EH (cell line): ENCODE measurements at regions not wholly inside any gene's neighbourhood (a gene's known extent, or its start where the extent isn't known, plus 50 kb on each side); places are given as distances from the start of the nearest gene placed in this dataset.
"Not testable (repeated sequence)": the region's sequence is repeated elsewhere in the genome, so short reads cannot be mapped to it uniquely, and the experiment has no call there.

Experiments used
- DNase-seq: peaks from one replicate; pipeline ENCODE4 v3.0.0-alpha.2; 2015; ENCODE audit warnings: low read depth

DNA sequence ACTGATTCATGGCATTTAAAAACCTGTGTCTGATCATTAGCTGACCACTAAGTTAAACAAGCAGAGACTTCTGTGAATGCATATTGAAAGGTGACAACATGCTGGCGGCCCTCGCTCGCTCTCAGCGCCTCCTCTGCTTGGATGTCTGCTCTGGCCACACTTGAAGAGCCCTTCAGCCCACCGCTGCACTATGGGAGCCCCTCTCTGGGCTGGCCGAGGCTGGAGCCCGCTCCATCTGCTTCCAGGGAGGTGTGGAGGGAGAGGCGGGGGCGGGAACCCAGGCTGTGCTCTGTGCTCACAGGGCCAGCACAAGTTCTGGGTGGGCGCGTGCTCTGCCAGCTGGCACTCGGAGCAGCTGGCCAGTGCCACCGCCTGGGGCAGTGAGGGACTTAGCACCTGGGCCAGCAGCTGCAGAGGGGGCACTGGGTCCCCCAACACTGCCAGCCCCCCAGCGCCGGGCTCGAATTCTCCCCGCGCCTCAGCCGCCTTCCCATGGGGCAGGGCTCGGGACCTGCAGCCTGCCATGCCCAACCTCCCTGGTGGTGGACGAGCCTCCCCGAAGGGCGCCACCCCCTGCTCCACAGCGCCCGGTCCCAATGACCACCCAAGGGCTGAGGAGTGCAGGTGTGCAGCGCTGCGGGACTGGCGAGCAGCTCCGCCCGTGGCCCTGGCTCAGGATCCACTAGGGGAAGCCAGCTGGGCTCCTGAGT lies 252.4 kb downstream of the ZIC4 start:
- DNase-seq = no peak

DNA sequence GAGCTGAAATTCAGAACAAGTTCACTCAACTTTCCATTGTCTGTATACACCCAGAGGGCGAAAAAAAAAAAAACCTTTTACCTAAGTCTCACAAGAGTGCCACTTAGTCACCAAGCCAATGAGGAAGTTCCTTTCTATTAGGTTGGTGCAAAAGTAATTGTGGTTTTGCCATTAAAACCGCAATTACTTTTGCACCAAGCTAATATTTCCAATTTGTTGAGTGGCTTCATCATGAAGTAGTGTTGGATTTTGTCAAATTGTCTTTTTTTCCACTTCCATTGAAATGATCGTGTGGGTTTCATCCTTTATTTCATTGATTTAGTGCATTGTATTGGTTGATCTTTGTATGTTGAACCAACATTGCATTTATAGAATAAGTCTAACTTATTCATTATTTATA lies 253.9 kb downstream of the ZIC4 start:
- DNase-seq = no peak

DNA sequence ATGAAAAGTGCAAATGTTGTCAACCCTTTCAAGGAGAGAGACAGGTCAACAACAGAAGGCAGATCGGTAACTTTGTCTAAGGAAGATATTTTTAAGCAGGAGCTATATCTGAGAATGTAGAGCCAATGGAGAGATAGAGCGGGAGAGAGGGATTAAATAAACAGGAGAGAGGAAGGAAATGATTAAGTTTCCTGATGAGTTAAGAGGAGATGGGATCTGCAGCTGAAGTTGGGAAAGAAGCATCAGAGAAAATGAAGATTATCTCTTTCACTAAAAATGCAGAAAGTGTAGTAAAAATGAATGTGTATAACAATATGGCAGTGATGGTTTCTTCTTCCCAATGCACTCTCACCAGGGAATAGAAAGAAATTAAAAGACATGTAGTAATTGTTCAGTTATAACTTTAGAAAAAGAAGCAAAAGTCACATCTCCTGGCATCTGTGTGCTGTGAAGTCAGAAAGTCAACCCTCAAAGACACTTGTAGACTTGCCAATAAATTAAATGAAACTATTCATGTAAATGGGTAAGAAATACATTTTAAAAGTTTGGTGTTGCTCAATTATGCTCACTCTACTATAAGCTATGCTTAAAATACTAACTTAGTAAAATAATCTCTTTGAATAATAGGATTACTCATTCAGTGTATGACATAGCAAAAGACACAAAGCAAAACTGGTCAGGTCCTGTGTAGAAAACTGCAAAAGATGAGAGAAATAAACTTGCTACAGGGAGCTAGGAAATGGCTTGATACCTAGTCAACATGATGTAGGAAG lies 264.6 kb downstream of the ZIC4 start:
- DNase-seq = peak; percentile 34

DNA sequence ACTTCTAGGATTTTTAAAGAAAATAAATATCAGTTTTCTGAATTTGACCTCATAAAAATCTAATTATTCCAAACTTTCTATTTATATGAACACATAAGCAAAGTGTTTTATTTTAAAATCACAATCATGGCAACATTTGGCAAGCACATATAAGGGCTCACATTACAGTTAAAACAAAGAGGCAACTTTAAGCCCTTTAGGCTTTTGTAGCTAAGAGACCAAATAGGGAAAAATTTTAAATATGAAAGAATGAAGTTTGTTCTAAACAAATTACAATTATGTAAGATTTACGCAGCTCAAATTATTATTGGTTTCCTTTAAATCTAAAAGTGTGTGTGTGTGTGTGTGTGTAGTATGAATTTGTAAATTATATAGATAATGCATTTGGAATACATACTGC lies 267.0 kb downstream of the ZIC4 start:
- DNase-seq = no peak

DNA sequence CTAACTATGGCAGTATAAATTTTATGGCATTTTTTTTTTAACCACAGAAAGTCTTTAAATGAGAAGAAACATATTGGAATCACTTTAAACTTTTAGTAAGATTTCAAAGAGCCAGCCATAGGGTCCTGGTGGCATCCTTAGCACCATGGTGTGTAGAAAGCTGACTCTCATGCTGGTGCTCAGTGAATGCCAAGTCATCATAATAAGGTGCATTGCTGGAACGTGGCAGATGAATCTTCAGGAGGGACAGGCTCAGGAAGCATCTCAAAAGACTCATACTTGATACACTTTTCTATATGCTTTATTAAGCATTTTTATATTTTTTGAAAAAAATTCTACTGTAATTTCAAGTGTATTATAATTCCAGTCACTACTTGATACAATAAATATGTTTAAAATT lies 274.2 kb downstream of the ZIC4 start:
- no peak for DNase-seq

DNA sequence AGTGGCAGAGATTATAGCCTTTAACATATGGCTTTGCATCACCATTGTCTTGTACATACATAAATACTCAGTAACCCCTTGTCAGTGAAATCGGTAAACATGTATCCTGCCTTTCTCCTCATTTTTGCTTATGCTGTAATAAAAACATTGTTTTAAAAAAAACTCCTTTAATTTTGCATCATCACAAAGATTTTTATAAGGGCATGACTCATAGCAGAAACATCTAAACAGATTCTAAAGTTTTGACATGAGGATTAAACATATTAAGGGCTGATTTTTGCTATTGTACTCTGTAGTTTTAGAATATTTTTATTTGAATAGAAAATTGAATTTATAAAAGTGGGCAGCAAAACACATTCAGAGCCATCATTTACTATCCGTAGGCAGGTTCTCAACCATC lies 275.9 kb downstream of the ZIC4 start:
- DNase-seq = peak; percentile 72

DNA sequence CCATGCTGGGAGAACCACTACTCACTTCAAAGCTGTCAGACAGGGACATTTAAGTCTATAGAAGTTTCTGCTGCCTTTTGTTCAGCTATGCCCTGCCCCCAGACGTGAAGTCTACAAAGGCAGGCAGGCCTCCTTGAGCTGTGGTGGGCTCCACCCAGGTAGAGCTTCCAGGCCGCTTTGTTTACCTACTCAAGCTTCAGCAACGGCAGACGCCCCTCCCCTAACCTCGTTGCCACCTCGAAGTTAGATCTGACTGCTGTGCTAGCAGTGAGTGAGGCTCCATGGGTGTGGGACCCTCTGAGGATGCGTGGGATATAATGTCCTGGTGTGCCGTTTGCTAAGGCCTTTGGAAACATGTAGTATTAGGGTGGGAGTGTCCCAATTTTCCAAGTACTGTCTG lies 276.7 kb downstream of the ZIC4 start:
- DNase-seq = no peak

DNA sequence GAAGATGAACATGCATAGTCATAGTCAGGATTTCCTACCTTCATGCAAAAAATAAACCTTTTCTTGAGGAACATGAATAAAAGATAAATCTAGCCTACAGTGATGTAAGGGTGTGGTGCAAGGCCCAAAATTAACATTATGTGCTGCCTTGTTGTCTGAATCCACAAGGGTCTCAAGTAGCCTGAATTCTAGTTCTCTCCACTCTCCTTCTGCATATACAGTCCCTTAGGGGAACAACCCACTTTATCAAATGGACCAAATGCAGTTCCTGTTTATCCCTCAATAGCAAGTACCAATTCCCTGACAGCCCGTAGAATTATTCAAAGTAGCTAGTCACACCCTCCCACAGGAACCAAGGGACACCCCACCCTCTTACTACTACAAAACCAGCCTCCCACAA lies 284.0 kb downstream of the ZIC4 start:
- DNase-seq = no peak

DNA sequence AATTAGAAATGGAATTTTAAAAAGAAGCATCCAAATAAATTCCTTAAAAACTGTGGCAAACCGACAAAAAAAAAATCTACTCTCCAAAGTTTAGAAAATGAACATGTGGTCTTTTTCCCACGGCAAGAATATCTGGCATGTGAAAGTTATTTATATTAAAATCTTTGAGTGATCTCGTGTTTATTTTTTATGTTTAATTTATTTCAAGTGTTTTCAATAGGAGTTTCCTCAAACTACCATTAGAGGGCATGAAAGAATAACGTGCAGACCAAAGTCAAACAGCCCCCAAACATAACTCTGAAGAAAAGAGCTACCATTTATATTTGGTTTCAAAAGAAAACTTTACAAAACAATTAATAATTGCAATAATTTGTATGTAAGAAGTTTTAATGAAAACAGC lies 286.4 kb downstream of the ZIC4 start:
- peak; percentile 68 for DNase-seq

DNA sequence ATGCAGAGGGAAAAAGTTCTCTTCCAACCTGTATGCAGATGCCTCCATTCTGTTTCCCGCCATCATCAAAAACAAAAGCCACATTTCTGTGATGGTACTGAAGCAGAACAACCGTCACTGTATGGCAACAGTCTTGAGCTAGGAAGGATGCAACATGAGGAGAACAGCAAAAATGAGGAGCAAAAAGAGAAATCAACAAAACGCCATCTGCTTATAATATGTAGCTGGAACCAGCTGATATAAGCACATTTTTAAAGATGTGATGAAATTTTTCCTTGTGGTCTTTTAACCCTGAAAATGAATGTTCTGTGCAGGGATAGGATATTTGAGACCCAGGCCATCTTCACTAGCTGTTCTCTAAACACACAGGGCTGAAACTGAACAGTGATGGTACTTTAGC lies 287.0 kb downstream of the ZIC4 start:
- no peak for DNase-seq

DNA sequence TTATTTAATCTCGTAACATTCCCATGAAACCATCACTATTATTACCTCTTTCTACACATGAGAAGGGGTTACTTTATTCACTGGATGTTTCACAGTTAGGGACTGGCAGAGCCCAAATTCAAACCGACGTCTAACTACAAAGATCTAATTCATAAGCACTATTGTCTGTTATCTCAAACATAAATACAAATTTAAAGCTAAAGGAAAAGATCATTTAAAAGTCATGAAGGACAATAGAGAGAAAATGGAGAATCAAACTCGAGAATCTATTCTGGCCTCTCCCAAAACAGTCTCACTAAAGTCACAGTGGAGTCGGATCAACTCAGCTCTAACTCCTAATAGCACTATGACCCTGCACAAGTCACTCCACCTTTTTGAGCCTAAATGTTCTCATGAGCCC lies 287.7 kb downstream of the ZIC4 start:
- DNase-seq = no peak

DNA sequence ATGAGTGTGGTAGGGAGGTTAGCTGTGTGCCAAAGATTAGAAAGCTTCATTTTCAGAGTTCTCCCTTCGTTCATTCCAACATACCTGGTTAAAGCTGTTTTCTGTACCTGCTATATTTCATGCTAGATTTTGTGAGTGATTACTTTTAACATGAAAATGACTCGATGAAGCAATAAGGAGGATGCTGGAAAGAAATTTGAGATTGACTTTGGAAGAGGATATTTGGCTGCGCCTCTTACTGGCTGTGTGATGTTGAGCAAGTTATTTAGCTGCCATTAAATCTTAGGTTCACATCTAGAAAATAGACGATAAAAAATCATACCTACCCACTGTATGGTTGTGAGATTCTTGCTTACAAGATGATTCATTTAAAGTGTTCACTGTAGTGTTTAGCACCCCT lies 288.7 kb downstream of the ZIC4 start:
- DNase-seq = no peak

DNA sequence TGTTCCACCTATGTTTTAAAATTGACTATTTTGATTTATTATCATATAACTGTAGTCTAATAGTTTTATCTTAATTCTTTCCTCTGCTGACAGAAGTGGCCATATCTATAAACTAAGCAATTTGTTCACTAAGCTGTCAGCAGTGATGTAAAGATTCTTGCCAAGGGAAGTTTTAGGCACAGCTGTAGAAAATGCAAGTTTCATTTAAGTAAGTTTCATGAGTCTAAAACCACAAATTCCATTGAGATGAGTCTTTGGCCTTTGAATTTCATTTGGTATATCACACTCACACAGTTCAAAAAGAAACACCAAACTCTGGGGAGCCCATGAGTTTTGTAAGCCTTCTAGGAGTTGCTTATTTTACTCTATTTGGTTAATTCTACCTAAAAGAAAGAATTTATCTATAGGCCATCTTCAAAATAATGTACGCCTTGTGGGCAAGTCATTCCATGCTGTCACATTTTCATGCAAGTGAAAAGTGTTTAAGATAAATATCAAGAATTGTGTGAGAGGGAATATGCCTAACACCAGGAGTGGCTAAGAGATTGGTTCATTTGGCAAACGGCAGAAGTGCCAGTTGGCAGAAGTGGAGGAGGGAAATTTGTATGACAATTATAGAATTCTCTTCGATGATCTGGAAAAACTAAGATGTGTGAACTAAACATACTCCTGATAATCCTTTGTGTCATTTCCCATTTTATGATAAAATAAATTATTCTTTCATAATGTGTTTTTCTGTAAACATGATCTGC lies 292.9 kb downstream of the ZIC4 start:
- peak; percentile 94 for DNase-seq

DNA sequence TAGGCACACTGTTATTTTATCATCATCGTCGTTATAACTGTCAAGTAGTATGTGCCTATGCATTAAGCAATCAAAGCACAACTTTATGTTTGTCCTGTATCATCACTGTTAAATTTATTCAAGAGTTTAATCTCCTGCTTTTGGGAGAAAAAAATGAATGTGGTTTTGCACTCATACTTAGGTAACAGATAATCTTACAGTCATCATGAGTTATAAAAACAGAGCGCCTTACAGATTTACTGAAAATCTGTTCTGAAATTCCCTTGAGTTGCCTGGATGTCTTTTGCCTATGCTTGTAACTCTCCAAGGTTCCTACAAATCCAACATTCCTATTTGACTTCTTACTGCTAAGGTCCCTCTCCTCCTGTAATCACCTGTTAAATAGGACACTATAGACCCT lies 307.3 kb downstream of the ZIC4 start:
- DNase-seq = peak; percentile 4

DNA sequence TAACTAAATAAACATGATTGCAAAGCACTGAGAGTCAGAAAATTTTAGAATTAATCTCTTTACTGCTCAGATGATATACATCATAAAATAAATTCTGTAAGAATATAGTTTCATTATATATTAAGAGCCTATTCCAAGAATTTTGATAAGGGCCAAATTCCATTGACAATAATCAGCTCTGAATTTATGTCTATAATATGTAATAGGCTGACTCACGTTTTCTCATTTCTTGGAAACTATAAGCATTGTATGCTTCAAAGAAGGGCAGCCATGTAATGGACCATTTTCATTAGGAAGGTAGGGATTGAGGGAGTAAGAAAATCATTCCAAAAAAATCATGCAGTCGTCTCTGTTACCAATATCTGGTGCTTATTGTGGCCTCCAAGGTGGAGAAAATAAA lies 315.9 kb downstream of the ZIC4 start:
- DNase-seq = peak; percentile 6

DNA sequence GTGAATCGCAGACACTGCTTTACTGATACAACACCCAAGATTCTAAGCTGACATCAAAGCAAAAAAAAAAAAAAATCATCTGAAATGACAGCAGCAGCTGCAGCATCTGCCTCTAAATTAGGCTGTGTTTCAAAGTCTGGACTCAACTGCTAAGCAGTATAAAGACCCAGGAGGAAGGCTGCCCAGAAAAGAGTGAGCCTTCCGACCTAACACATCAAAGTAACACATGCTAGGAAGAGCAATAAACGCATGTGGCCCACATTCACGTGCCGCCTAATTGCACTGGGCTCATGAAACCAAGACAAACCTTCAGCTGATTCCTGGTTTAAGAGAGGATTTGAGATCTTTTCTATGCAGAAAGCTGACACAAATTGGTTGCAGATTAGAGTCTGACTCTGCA lies 317.1 kb downstream of the ZIC4 start:
- no peak for DNase-seq

DNA sequence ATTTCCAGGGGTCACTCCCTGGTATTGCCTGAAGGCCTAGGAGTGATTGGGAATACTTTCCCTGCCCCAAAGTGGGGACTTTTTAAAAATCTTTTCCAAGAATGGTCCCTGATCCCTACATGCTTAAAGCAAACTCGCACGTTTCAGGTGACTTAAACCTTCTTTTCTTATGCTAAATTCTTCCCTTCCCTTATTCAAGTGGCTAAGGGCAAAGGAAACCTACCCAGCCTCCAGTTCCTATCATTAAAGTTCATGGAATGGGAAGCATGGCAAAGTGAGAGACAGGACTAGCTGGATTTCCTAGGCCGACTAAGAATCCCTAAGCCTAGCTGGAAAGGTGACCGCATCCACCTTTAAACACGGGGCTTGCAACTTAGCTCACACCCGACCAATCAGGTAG lies 346.8 kb downstream of the ZIC4 start:
- not testable (repeated sequence) for DNase-seq

DNA sequence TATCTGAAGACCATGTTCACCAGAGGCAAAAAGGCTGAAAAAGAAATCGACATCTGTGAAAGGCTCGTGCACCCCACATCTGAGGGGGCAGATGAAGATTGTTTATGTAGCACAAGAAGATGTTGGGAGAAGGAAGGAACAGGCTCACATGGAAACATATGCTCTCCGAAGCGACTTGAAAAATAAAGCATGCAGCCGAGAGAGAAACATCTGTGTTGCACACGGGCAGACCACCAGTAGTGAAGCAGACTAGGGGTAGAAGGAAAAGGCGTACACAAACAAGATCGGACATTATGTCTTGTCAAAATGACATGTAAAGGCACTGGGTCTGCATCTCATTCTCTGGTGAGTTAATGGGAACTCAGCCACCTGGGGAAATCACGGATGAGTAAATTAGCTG lies 356.5 kb downstream of the ZIC4 start:
- no peak for DNase-seq

DNA sequence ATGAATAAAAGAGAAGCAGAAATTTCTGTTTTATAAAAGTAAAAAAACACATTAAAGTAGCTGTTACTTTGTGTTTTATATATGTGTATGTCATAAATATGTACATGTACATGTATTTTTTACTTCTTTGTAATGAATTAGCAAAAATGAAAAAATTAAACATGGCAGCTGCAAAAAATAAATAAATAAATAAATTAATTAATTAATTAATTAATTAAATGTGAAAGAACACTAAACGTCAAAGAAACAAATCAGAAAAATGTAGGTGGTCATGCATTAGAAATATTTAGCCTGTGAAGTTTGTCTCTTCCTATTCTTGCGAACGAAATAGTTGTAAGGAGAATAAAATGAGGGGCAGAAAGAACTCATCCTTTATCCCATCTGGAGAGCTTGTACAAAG lies 357.0 kb downstream of the ZIC4 start:
- DNase-seq = no peak

DNA sequence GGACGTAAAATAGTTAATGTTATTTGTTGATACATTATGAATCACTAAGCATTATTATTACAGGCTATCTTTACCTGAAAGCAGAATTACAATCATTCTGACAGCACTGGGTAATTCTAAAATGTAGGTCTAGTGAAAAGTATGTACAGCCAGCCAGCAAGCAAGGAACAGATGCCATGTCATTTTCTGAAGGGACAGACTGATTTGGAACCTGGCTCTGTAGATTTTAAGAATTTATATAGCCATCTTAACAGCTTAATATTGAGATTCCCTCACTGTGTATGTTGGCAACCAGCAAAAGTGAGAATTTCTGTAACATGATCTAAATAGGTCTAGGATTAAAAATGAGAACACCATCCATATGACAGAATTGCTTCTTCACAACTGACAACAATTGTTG lies 359.4 kb downstream of the ZIC4 start:
- no peak for DNase-seq

DNA sequence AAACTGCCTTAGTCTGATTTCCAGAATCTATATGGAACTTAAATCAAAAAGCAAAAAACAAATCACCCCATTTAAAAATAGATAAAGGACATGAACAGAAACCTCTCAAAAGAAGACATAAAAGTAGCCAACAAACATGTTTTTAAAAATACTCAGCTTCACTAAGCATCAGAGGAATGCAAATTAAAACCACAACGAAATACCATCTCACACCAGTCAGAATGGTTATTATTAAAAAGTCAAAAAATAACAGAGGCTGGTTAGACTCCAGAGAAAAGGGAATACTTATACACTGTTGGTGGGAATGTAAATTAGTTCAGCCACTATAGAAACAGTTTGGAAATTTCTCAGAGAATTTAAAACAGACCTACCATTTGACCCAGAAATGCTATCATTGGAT lies 367.9 kb downstream of the ZIC4 start:
- DNase-seq = peak; percentile 83

DNA sequence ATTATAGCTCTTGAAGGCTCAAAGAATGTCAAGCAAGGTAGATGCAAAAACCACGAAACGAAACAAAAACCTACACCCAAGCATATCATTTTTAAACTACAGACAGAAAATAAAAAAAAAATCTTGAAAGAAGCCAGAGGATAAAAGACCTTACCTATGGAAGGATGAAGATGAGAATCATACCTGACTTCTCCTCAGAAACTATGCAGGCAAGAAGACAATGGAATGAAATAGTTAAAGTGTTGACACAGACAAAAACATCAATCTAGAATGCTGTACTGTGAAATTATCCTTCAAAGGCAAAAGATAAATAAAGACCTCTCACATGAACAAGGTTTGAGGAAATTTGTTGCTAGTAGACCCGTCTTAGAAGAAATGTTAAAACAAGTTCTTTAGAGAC lies 372.0 kb downstream of the ZIC4 start:
- DNase-seq = no peak

DNA sequence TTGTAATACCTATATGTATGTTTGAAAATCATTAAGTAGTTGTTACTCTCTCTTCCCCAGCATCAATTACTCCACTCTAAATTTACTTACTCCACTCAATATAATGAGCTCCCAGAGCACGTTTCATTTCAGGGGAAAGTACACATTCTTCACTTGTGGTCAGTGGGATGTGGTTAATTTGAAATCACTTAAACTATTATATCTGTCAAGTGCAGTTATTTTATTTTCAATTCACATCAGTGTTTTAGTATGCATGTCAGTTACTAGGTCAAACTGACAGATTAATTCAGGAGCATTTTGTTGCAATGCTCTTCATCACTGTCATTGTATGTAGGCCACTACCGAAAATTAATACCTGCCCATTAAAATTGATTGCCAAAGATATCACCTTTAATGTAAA lies 376.1 kb downstream of the ZIC4 start:
- peak; percentile 62 for DNase-seq
